GM12865 (cell line): ENCODE measurements at regions not wholly inside any gene's neighbourhood (a gene's known extent, or its start where the extent isn't known, plus 50 kb on each side); places are given as distances from the start of the nearest gene placed in this dataset.

ENCODE experiments used
- DNase-seq: peaks from one replicate; pipeline ENCODE4 v3.0.0; 2010; ENCODE audit warnings: low read depth
- H3K4me3 ChIP-seq: 2 replicates; pipeline ENCODE4 v1.5.1; 2011; ENCODE audit warnings: mild to moderate bottlenecking, low read depth, low read length, control low read depth
- TF ChIP-seq, protein P1 (sequence below): IDR thresholded peaks from 2 replicates; pipeline ENCODE4 v1.5.1; 2011; ENCODE audit warnings: low read length, control low read depth, low read depth, inconsistent platforms; ENCODE audit not compliant: insufficient read depth; ENCODE audit errors: missing control alignments

DNA sequence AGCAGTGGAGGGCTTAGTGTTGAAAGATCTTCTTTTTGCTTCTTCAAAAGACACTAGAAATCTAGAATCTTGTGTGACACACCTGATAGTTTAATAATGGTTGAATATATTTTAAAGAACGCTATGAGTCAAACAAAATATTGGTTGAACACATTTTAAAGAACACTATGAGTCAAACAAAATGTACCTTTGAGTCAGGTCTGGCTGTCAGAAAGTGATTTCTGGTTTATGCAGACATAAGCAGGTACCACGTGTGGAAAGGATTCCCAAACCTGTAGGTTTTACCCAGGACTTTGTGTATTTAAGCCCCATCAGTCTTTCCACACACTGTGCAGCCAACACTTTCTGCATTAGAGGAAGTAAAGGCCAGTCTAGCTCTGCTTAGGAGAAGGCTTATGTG lies 366.7 kb upstream of the TENM4 start:
- no peak overlapping the region for H3K4me3 ChIP-seq
- TF ChIP-seq, protein P1, sequence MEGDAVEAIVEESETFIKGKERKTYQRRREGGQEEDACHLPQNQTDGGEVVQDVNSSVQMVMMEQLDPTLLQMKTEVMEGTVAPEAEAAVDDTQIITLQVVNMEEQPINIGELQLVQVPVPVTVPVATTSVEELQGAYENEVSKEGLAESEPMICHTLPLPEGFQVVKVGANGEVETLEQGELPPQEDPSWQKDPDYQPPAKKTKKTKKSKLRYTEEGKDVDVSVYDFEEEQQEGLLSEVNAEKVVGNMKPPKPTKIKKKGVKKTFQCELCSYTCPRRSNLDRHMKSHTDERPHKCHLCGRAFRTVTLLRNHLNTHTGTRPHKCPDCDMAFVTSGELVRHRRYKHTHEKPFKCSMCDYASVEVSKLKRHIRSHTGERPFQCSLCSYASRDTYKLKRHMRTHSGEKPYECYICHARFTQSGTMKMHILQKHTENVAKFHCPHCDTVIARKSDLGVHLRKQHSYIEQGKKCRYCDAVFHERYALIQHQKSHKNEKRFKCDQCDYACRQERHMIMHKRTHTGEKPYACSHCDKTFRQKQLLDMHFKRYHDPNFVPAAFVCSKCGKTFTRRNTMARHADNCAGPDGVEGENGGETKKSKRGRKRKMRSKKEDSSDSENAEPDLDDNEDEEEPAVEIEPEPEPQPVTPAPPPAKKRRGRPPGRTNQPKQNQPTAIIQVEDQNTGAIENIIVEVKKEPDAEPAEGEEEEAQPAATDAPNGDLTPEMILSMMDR = no peak
- no peak for DNase-seq

DNA sequence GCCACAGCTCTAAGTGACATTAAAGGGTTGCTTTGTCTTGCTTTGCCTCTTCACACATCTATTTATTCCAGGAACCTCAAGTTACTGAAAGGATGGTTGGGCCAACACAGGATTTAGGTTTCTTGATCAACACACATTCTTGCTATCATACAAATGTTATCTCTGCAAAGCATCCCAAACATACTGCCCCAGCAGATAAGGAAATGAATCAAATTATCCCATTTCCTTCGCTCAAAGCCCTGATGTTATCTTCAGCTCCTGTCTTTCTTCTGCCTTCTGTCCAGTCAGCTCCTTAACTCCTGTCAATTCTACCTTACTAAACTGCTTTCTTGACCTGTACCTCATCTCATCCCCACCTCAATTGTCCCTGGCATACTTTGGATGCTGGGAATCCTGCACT lies 355.9 kb upstream of the TENM4 start:
- DNase-seq = no peak
- H3K4me3 ChIP-seq = no peak overlapping the region
- TF ChIP-seq, protein P1 = no peak

DNA sequence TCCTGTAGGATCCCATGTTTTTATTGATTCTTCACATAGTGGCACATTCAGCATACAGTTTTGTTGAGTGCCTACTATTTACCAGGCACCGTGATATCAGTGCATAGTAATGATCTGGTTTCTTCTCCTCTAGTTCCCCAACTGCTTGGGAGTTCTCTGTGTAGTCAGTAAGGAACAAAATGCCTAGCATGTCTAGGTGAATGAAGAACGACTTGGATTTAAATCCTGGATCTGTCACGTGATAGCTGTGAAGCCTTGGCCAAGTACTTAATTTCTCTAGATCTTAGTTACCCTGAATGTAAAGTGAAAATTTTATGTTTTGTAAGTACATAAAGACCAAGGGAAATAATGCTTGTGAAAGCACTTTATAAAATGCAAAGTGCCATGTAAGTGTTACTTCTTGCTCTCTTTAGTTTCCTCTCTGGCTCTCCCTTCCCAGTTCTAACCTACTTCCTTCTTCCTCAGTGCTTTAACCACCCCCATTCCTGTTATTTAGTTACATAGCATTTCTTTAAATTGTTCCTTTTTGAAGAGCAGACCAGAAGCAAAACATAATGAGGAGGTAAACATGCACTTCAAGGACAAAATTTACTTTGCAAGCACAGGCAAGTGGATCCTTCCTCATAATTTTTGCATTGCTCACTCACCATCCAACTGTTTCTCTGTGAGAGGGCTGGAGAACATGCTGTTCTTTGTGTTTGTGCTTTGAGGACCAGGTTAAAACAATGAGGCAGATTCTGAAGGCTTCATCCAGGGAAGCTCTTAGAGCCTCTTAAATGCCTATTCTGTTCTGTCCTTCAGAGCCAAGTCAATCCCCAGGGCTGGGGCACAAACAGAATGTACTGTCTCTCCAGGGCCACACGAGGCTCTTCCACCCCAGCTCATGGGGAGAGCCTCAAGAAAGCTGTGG lies 353.9 kb upstream of the TENM4 start:
- TF ChIP-seq, protein P1 = no peak
- DNase-seq = no peak
- H3K4me3 ChIP-seq = no peak overlapping the region

DNA sequence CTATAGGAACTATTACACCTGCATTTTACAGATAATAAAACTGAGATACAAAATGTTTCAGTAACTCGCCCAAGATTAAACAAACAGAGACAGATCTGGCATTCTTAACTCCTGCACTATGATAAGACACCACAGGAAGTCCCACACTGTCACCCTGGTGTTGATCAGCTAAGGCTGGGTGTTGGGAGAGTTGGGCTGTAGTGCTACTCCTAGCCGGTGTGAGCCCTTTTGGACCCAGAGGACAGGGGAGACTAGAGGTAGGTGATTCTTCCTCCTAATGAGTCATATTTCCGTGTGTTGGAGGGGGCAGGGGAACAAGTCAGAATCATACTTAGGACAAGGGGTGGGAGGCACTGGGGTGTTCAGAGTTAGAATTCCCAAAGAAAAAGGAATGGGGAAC lies 353.2 kb upstream of the TENM4 start:
- DNase-seq = no peak
- no peak overlapping the region for H3K4me3 ChIP-seq
- TF ChIP-seq, protein P1 = no peak

DNA sequence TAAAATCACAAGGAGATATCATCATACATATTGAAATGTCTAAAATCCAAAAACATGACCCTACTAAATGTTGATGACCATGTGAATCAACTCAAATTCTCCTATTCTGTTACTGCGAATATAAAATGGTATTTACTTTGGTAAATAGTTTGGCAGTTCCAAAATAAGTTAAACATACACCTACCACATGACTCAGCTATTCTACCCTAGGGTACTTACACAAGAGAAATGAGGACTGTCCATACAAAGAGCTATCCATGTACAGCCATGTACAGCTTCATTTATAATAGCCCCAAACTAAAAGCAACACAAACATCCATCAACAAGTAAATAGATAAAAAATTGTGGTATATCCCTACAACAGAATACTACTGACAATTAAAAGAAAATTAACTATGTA lies 346.1 kb upstream of the TENM4 start:
- DNase-seq = no peak
- H3K4me3 ChIP-seq = no peak overlapping the region
- TF ChIP-seq, protein P1 = no peak

DNA sequence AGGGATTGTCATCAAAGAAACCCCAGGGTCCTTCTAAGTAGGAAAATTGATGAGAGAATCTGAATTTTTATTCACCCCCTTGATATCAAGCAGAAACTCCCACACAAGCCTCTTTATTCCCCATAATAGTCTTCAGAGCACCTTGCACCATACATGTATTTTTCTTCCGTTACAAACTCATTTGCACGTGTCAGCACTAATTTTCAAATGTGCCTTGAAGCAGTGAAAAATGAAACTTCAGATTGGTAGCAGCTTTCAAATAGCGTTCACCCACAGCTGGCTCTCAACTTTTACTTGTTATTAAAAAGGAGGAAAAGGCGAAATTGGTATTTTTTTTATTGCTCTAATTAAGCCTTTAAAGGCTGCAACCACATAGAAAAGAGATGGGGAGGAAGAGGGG lies 343.0 kb upstream of the TENM4 start:
- no peak for DNase-seq
- H3K4me3 ChIP-seq = no peak overlapping the region
- TF ChIP-seq, protein P1 = no peak

DNA sequence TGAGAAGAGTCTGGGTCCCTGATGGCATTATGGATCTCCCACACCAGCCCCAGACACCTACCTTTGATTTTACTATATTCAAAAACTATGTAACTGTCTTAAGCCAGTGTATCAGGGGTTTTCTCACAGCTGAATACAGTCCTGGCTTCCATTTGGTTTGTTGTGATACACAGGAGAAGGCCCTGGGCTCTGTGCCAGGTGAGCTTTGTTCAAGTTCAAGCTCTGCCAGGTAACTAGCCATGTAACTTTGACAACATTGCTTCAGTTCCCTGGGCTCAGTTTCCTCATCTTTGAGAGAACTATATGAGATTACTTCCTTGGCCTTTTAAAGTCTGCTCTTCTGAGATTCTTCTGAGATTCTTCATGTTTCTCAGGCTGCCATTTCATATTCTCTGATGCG lies 327.5 kb upstream of the TENM4 start:
- no peak for DNase-seq
- TF ChIP-seq, protein P1 = no peak
- no peak overlapping the region for H3K4me3 ChIP-seq
